ENCODE measurements at regions not wholly inside any gene's neighbourhood (a gene's known extent, or its start where the extent isn't known, plus 50 kb on each side); places are given as distances from the start of the nearest gene placed in this dataset.

GRCh38 chr14:46480817-46481216 lies 170.8 kb downstream of the RPL10L start:
- DNase-seq, result no peak
- no peaks in the 10 kb centered on the region for H3K4me1 ChIP-seq (ENCODE audit: low read length)
- no peak overlapping the region for H3K4me3 ChIP-seq (ENCODE audit: low read length)
- H3K79me2 ChIP-seq (ENCODE audit: low read length), result no peaks in the 10 kb centered on the region
- no peaks in the 10 kb centered on the region for H3K9me3 ChIP-seq (replicated peaks; ENCODE audit: insufficient read depth, low read length)
- H3K9me2 ChIP-seq (replicated peaks; ENCODE audit: insufficient read depth, low read length), result no peaks in the 10 kb centered on the region
- H4K20me1 ChIP-seq (ENCODE audit: insufficient read depth, low read length), result no peaks in the 10 kb centered on the region
- no peak overlapping the region for H3K9ac ChIP-seq (ENCODE audit: low read length)
- H3F3A ChIP-seq (ENCODE audit: insufficient read depth, low read length), result no peaks in the 10 kb centered on the region
- no peaks in the 10 kb centered on the region for H3K27me3 ChIP-seq (replicated peaks; ENCODE audit: insufficient read depth, low read length)
- H3K36me3 ChIP-seq (replicated peaks; ENCODE audit: insufficient read depth, low read length), result no peaks in the 10 kb centered on the region
- H2AFZ ChIP-seq (ENCODE audit: low read length), result no peak overlapping the region
- TF ChIP-seq EZH2phosphoT487 (IDR thresholded peaks at IDR 0.05; ENCODE audit: low read length) (no peak), CTCF (IDR thresholded peaks at IDR 0.05; ENCODE audit: low read length) (no peak)
- H3K4me2 ChIP-seq (ENCODE audit: low read depth, low read length), result no peak overlapping the region
- no peak overlapping the region for H3K27ac ChIP-seq (ENCODE audit: low read length)

GRCh38 chr14:46472261-46472660 lies 179.3 kb downstream of the RPL10L start:
- Histone ChIP-seq H3K9me3 (replicated peaks; ENCODE audit: insufficient read depth, low read length) (no peaks in the 10 kb centered on the region), H3K27ac (ENCODE audit: low read length) (no peak overlapping the region), H3F3A (ENCODE audit: insufficient read depth, low read length) (no peaks in the 10 kb centered on the region), H3K4me1 (ENCODE audit: low read length) (no peaks in the 10 kb centered on the region), H4K20me1 (ENCODE audit: insufficient read depth, low read length) (no peaks in the 10 kb centered on the region), H3K4me2 (ENCODE audit: low read depth, low read length) (no peak overlapping the region), H3K27me3 (replicated peaks; ENCODE audit: insufficient read depth, low read length) (no peaks in the 10 kb centered on the region), H3K9me2 (replicated peaks; ENCODE audit: insufficient read depth, low read length) (no peaks in the 10 kb centered on the region), H2AFZ (ENCODE audit: low read length) (no peak overlapping the region), H3K9ac (ENCODE audit: low read length) (no peak overlapping the region), H3K36me3 (replicated peaks; ENCODE audit: insufficient read depth, low read length) (no peaks in the 10 kb centered on the region), H3K4me3 (ENCODE audit: low read length) (no peak overlapping the region), H3K79me2 (ENCODE audit: low read length) (no peaks in the 10 kb centered on the region)
- DNase-seq, result no peak
- TF ChIP-seq EZH2phosphoT487 (IDR thresholded peaks at IDR 0.05; ENCODE audit: low read length) (no peak), CTCF (IDR thresholded peaks at IDR 0.05; ENCODE audit: low read length) (no peak), EZH2 (optimal IDR thresholded peaks at IDR 0.05; ENCODE audit: low read depth, low read length) (no peak)

- Histone ChIP-seq H3K36me3 (replicated peaks; ENCODE audit: insufficient read depth, low read length) (no peaks in the 10 kb centered on the region), H2AFZ (ENCODE audit: low read length) (no peak overlapping the region), H3K27me3 (replicated peaks; ENCODE audit: insufficient read depth, low read length) (no peaks in the 10 kb centered on the region), H3K9me3 (replicated peaks; ENCODE audit: insufficient read depth, low read length) (no peaks in the 10 kb centered on the region; the same call in 1 of the 2 replicates), H3K79me2 (ENCODE audit: low read length) (no peaks in the 10 kb centered on the region), H4K20me1 (ENCODE audit: insufficient read depth, low read length) (no peaks in the 10 kb centered on the region), H3K9me2 (replicated peaks; ENCODE audit: insufficient read depth, low read length) (no peaks in the 10 kb centered on the region), H3K4me1 (ENCODE audit: low read length) (no peaks in the 10 kb centered on the region), H3K4me3 (ENCODE audit: low read length) (no peak overlapping the region), H3K27ac (ENCODE audit: low read length) (no peak overlapping the region), H3F3A (ENCODE audit: insufficient read depth, low read length) (no peaks in the 10 kb centered on the region), H3K4me2 (ENCODE audit: low read depth, low read length) (no peak overlapping the region), H3K9ac (ENCODE audit: low read length) (no peak overlapping the region)
- no peak for DNase-seq
- TF ChIP-seq EZH2phosphoT487 (IDR thresholded peaks at IDR 0.05; ENCODE audit: low read length) (no peak), EZH2 (optimal IDR thresholded peaks at IDR 0.05; ENCODE audit: low read depth, low read length) (no peak), CTCF (IDR thresholded peaks at IDR 0.05; ENCODE audit: low read length) (no peak)
These were observed 187.2 kb downstream of the RPL10L start for GRCh38 chr14:46464341-46464740.
